8988T (cell line): ENCODE measurements at regions not wholly inside any gene's neighbourhood (a gene's known extent, or its start where the extent isn't known, plus 50 kb on each side); places are given as distances from the start of the nearest gene placed in this dataset.

Experiments used
- DNase-seq: peaks from one replicate; pipeline ENCODE4 v3.0.0; 2011

- DNase-seq: no peak
Measured at GRCh38 chr17:17419166-17419565, 57.6 kb upstream of the MED9 start.

GRCh38 chr17:17419631-17420030 lies 57.2 kb upstream of the MED9 start:
- DNase-seq: no peak

- DNase-seq: no peak
Measured at GRCh38 chr17:17420082-17420481, 56.7 kb upstream of the MED9 start.

- no peak for DNase-seq
Measured at GRCh38 chr17:17420561-17421269, 56.1 kb upstream of the MED9 start.

- DNase-seq: no peak
Measured at GRCh38 chr17:17421346-17422216, 55.2 kb upstream of the MED9 start.

GRCh38 chr17:17422217-17422610 lies 54.6 kb upstream of the MED9 start:
- DNase-seq: no peak

GRCh38 chr17:17422641-17423040 lies 54.2 kb upstream of the MED9 start:
- no peak for DNase-seq

GRCh38 chr17:17423656-17424055 lies 53.1 kb upstream of the MED9 start:
- DNase-seq: no peak

GRCh38 chr17:17424552-17424951 lies 52.2 kb upstream of the MED9 start:
- no peak for DNase-seq

GRCh38 chr17:17425005-17425404 lies 51.8 kb upstream of the MED9 start:
- DNase-seq: no peak

GRCh38 chr17:17425591-17425990 lies 51.2 kb upstream of the MED9 start:
- DNase-seq: no peak

- no peak for DNase-seq
Measured at GRCh38 chr17:17426184-17426583, 50.6 kb upstream of the MED9 start.
